CD14-positive monocyte (primary cell): ENCODE measurements at regions not wholly inside any gene's neighbourhood (a gene's known extent, or its start where the extent isn't known, plus 50 kb on each side); places are given as distances from the start of the nearest gene placed in this dataset.

ENCODE experiments used
- DNase-seq, 3 donors: peaks; one replicate each; pipeline ENCODE4 v3.0.0-alpha.2; 2011 to 2022
- H2AFZ ChIP-seq: 2 replicates; pipeline ENCODE4 v1.6.0; 2012; ENCODE audit warnings: mild to moderate bottlenecking, low read depth, low read length, inconsistent platforms; ENCODE audit not compliant: insufficient read depth, poor library complexity, severe bottlenecking
- H3K27ac ChIP-seq, 2 donors: 1 replicate in 1 of 2; 2 replicates in 1 of 2; pipeline ENCODE4 v1.5.1; 2012 to 2013; ENCODE audit warnings: low read length in 2 of 2, control low read depth in 1 of 2, inconsistent platforms in 1 of 2, low read depth in 1 of 2, mild to moderate bottlenecking in 1 of 2
- H3K27me3 ChIP-seq, 2 donors: one replicate each; pipeline versions ENCODE4 v1.6.0 to v1.6.1; 2011 to 2013; ENCODE audit warnings: low read length in 2 of 2; ENCODE audit not compliant: control insufficient read depth in 2 of 2, insufficient read depth in 2 of 2
- H3K36me3 ChIP-seq, 2 donors: replicated peaks in 1 of 2; 1 replicate in 1 of 2; 2 replicates in 1 of 2; pipeline versions ENCODE4 v1.5.1 to v1.6.1; 2012 to 2013; ENCODE audit warnings: low read length in 2 of 2, control low read depth in 1 of 2, inconsistent platforms in 1 of 2, mild to moderate bottlenecking in 1 of 2; ENCODE audit not compliant: insufficient read depth in 2 of 2, control insufficient read depth in 1 of 2
- H3K4me1 ChIP-seq, 2 donors: 1 replicate in 1 of 2; 2 replicates in 1 of 2; pipeline versions ENCODE4 v1.5.1 to v1.6.1; 2012 to 2013; ENCODE audit warnings: low read length in 2 of 2, control low read depth in 1 of 2, inconsistent platforms in 1 of 2, mild to moderate bottlenecking in 1 of 2, moderate library complexity in 1 of 2; ENCODE audit not compliant: insufficient read depth in 2 of 2, control insufficient read depth in 1 of 2
- H3K4me2 ChIP-seq: replicated peaks from 2 replicates; pipeline ENCODE3; 2012; ENCODE audit warnings: low read length, moderate library complexity, mild to moderate bottlenecking; ENCODE audit not compliant: poor library complexity, severe bottlenecking; ENCODE audit errors: extremely low read depth
- H3K4me3 ChIP-seq, 3 experiments: fragments of 200-600 bp in 1 of 3; sonication (generic) in 1 of 3; replicated peaks in 1 of 3; 1 replicate in 2 of 3; 2 replicates in 1 of 3; pipeline ENCODE4 v1.5.1; 2011 to 2013; ENCODE audit warnings: low read length in 3 of 3, mild to moderate bottlenecking in 3 of 3, control low read depth in 2 of 3, low read depth in 2 of 3, inconsistent platforms in 1 of 3, moderate library complexity in 1 of 3
- H3K79me2 ChIP-seq: 2 replicates; pipeline ENCODE4 v1.6.0; 2012; ENCODE audit warnings: mild to moderate bottlenecking, control low read depth, inconsistent platforms, low read length, moderate library complexity; ENCODE audit not compliant: insufficient read depth
- H3K9ac ChIP-seq: 2 replicates; pipeline ENCODE4 v1.6.0; 2017; ENCODE audit warnings: low read length, mild to moderate bottlenecking; ENCODE audit not compliant: insufficient read depth, poor library complexity, severe bottlenecking
- H3K9me3 ChIP-seq, 2 donors: replicated peaks in 1 of 2; 1 replicate in 1 of 2; 2 replicates in 1 of 2; pipeline versions ENCODE4 v1.5.1 to v1.6.1; 2012 to 2013; ENCODE audit warnings: low read length in 2 of 2, control low read depth in 1 of 2; ENCODE audit not compliant: control insufficient read depth in 1 of 2, insufficient read depth in 1 of 2
- H4K20me1 ChIP-seq: 2 replicates; pipeline ENCODE4 v1.6.0; 2012; ENCODE audit warnings: mild to moderate bottlenecking, low read length, control low read depth, moderate library complexity; ENCODE audit not compliant: insufficient read depth
- H3K27ac Mint-ChIP-seq, 7 donors: one replicate each; pipeline ENCODE4 v1.8.0; 2020; ENCODE audit warnings: mild to moderate bottlenecking in 7 of 7, mixed read lengths in 7 of 7, moderate library complexity in 6 of 7, inconsistent platforms in 2 of 7
- H3K27me3 Mint-ChIP-seq, 3 donors: one replicate each; pipeline ENCODE4 v1.8.0; 2021 to 2022; ENCODE audit warnings: low read depth in 3 of 3, mild to moderate bottlenecking in 3 of 3, mixed read lengths in 3 of 3, moderate library complexity in 3 of 3, inconsistent platforms in 1 of 3
- H3K36me3 Mint-ChIP-seq, 2 donors: one replicate each; pipeline ENCODE4 v1.8.0; 2020; ENCODE audit warnings: mixed read lengths in 2 of 2, inconsistent platforms in 1 of 2, mild to moderate bottlenecking in 1 of 2
- H3K4me1 Mint-ChIP-seq: one replicate; pipeline ENCODE4 v1.8.0; 2020; ENCODE audit warnings: mild to moderate bottlenecking, mixed read lengths
- H3K4me3 Mint-ChIP-seq, 2 donors: one replicate each; pipeline ENCODE4 v1.8.0; 2020; ENCODE audit warnings: mild to moderate bottlenecking in 2 of 2, mixed read lengths in 2 of 2, moderate library complexity in 1 of 2
- H3K9me3 Mint-ChIP-seq, 7 donors: one replicate each; pipeline ENCODE4 v1.8.0; 2020 to 2022; ENCODE audit warnings: mixed read lengths in 7 of 7, mild to moderate bottlenecking in 6 of 7, moderate library complexity in 6 of 7, inconsistent platforms in 2 of 7
- CTCF ChIP-seq: fragments of 200-600 bp; IDR thresholded peaks from one replicate; pipeline ENCODE4 v1.8.0; 2022; ENCODE audit warnings: antibody characterized with exemption, mild to moderate bottlenecking
- WGBS: methylation state at CpG from one replicate; pipeline ENCODE4 v1.1.5; 2013; ENCODE audit warnings: missing lambda C conversion rate; ENCODE audit not compliant: insufficient coverage; 5-methylcytosine and 5-hydroxymethylcytosine counted together
- intact Hi-C, 2 donors: fragments of 100-400 bp; cut with micrococcal nuclease; formaldehyde crosslinking; loops; one replicate each; pipeline versions ENCODE4 v1.15.0 to v1.15.1; 2023

DNA sequence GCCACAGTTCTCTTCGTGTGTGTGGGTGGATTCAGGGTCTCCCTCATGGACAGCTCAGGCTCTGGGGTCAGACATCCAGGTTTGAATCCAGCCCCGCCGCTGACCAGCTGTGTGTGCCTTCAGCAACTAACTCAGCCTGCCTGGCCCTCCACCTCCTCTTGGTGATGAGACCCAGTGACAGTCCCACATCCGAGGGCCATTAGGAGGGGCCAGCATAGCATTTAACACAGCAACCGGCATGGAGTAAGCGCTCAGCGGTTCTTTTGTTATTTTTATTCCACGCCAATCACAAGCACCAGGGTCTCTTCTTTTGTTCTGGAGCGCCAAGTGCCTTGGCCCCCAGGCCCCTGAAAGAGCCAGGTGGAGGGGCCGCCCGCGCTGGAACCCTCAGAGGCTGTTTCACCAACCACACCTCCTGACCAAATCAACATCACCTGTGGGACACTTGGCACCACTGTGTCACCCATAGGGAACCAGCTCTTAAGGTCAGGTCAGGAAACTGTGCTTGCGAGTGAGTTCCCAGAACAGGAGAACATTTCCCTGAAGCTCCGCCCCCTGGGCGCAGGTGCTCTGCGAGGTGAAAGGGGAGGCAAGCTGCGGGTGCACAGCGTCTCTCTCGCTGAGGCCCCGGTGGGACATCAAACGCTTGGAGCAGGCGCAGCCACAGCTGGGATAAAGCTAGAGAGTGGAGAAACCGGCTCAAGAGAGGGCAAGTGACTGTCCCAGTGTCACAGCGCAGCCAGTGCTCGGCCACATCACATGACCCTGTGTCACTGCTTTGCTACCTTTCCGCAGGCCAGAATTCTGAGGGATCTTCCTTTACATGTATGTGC is 311.3 kb downstream of the UACA start:
- Histone ChIP-seq H3K4me3 (no peak overlapping the region), H3K9ac (no peak overlapping the region), H3K36me3 (no peaks in the 10 kb centered on the region), H3K4me1 (peaks cover 18% of the 10 kb centered on the region in 2 donors), H3K9me3 (no peaks in the 10 kb centered on the region), H3K4me2 (no peak overlapping the region), H2AFZ (no peak overlapping the region), H3K27me3 (no peaks in the 10 kb centered on the region), H3K79me2 (no peaks in the 10 kb centered on the region), H4K20me1 (no peaks in the 10 kb centered on the region), H3K27ac (no peak overlapping the region)
- DNase-seq, result no peak
- TF ChIP-seq CTCF, result no peak
- no peak overlapping the region for H3K4me3 Mint-ChIP-seq
- H3K4me1 Mint-ChIP-seq, result peaks cover 20% of the 10 kb centered on the region
- H3K36me3 Mint-ChIP-seq, result peaks cover 0 to 2% of the 10 kb centered on the region in 2 donors
- intact Hi-C loops, result no loop called here
- H3K27me3 Mint-ChIP-seq, result peaks cover 19 to 24% (median 24%) of the 10 kb centered on the region in 3 donors
- 80% methylated on average over 16 of the region's 26 CpGs for WGBS
- H3K27ac Mint-ChIP-seq, result no peak overlapping the region
- H3K9me3 Mint-ChIP-seq, result peaks cover 0 to 4% (median 2%) of the 10 kb centered on the region in 7 donors

- Mint-ChIP-seq H3K4me1 (peaks cover 21% of the 10 kb centered on the region), H3K27ac (no peak overlapping the region), H3K4me3 (no peak overlapping the region), H3K9me3 (peaks cover 0 to 4% (median 2%) of the 10 kb centered on the region in 7 donors), H3K36me3 (peaks cover 0 to 5% of the 10 kb centered on the region in 2 donors), H3K27me3 (peaks cover 19 to 24% (median 24%) of the 10 kb centered on the region in 3 donors)
- Histone ChIP-seq H2AFZ (no peak overlapping the region), H3K79me2 (no peaks in the 10 kb centered on the region), H3K4me1 (peaks cover 18 to 19% of the 10 kb centered on the region in 2 donors), H3K9me3 (no peaks in the 10 kb centered on the region), H3K9ac (no peak overlapping the region), H3K27ac (no peak overlapping the region), H3K27me3 (no peaks in the 10 kb centered on the region), H3K4me3 (no peak overlapping the region), H3K36me3 (no peaks in the 10 kb centered on the region), H3K4me2 (no peak overlapping the region), H4K20me1 (no peaks in the 10 kb centered on the region)
- WGBS, result 81% methylated on average over 2 of the region's 3 CpGs
- DNase-seq, result no peak
- intact Hi-C loops, result no loop called here
- no peak for TF ChIP-seq CTCF
These were observed 313.3 kb downstream of the UACA start for GRCh38 chr15:70450142-70450443.
